Fibroblast of skin of left quadriceps (primary cell): ENCODE measurements at regions not wholly inside any gene's neighbourhood (a gene's known extent, or its start where the extent isn't known, plus 50 kb on each side); places are given as distances from the start of the nearest gene placed in this dataset.

Experiments
- DNase-seq, 2 experiments: peaks; one replicate each; pipeline ENCODE4 v3.0.0-alpha.2; 2013; ENCODE audit warnings: low read depth in 2 of 2

DNA sequence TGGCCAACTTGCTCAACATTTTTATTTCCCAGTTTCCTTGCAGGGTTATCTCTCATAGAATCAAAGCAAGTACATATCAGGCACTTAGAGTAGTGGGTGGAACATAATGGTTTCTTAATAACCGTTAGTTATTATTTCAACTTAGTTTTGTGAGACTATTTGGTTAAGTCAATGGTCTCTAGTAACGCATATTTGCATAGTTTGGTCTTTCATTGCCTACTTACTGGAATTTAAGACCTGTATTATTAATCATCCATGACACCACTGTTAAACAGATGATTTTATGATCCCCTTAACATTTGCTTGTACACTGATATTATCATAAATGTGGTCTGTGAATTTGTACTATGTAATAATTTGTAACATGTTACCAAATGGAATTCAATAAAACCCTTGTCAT lies 70.9 kb upstream of the SMIM31 start:
- no peak for DNase-seq

DNA sequence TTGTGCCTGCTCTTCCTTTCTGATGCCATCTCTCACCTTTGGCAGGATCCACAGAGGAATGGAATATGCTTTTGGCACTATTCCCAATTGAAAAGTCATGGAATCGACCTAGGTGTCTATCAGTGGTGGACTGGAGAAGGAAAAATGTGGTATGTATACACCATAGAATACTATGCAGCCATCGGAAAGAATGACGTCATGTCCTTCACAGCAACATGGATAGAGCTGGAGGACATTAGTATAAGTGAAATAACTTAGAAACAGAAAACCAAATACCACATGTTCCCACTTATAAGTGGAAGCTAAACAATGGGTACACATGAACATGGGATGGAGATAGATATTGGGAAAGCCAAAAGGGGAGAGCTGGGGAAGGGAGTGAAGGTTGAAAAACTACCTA lies 58.3 kb upstream of the SMIM31 start:
- DNase-seq, result no peak

DNA sequence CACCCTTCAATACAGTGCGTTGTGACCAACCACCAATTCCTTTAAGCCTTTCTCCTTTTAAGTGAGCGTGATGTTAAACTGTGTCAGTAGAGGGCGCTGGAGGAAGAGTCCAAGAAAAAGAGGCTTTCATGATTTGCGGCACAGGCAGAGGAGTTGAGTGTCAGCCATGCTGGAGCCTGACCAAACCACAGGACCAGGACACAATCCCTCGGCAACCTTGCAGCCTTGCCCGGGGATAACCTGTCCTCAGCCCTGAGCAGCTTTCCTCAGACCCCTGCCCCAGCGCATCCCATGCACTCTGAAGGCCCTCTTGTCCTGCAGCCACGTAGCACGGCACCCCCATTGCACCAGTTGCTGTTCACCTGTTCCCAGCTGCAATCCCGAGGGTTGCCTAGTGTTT lies 53.5 kb upstream of the SMIM31 start:
- no peak for DNase-seq

DNA sequence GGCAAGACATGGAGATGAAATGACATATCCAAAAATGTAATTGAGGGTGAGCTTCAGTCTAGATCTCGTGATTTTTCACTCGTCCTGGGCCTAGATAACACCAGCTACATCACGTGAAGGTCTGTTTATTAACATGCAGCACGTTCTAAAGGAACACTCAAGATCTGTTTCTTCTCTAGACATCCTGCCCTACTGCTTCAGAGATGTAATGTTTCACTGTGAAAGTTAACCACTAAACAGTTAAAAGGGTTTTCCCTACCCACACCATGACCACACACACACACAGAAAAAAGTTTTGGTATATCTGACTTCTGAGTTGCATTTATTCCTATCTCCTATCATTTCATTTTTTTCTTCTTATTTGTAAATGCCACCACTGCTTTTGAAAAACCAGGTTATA lies 52.3 kb upstream of the SMIM31 start:
- DNase-seq, result no peak
